HepG2 (cell line): ENCODE measurements at regions not wholly inside any gene's neighbourhood (a gene's known extent, or its start where the extent isn't known, plus 50 kb on each side); places are given as distances from the start of the nearest gene placed in this dataset.

Experiments
- ATAC-seq: fragments of 200-7000 bp; cut with Tn5 transposase; 3 replicates; pipeline ENCODE4 v1.9.1; 2020; ENCODE audit warnings: mild to moderate bottlenecking, moderate library complexity
- BruUV-seq: library from RNA; stranded (reverse); fragments of 400-500 nt; replicated peaks from 2 replicates; lab custom pipeline; 2021; lab: Mats Ljungman, UMichigan
- CTCF ChIA-PET: fragments of 300-600 bp; formaldehyde crosslinking; extraction: SDS; loops from one replicate; lab custom pipeline; 2021; ENCODE audit warnings: low total read pairs, inconsistent platforms, low intra/inter-chr PET ratio; lab: Yijun Ruan, JAX
- POLR2A ChIA-PET: fragments of 350-600 bp; sonication (Branson Sonifier 250); formaldehyde crosslinking; loops from one replicate; lab custom pipeline; 2020; ENCODE audit warnings: antibody characterized with exemption, inconsistent platforms; lab: Yijun Ruan, JAX
- DNase-seq: peaks from one replicate; pipeline ENCODE4 v3.0.0-alpha.2; 2015; ENCODE audit warnings: low spot score
- FAIRE-seq: peaks from 3 replicates; lab custom pipeline; 2011; peaks lifted over from hg19 to GRCh38; lab: Jason Lieb, UNC
- H2AFZ ChIP-seq: one replicate; pipeline ENCODE4 v1.6.1; 2011; ENCODE audit warnings: low read length, inconsistent platforms
- H3K27ac ChIP-seq: fragments of 300-600 bp; 3 replicates; pipeline ENCODE4 v1.8.0; 2011; ENCODE audit warnings: mixed run types, mild to moderate bottlenecking, mixed read lengths, low read length, inconsistent platforms; ENCODE audit not compliant: insufficient read depth; ENCODE audit errors: extremely low read length
- H3K27me3 ChIP-seq, 2 experiments: fragments of 200-600 bp in 1 of 2; 2 replicates in 1 of 2; 3 replicates in 1 of 2; pipeline versions ENCODE4 v1.6.0 to v1.8.0; 2011; ENCODE audit warnings: low read length in 2 of 2, mild to moderate bottlenecking in 2 of 2, moderate library complexity in 2 of 2, inconsistent platforms in 1 of 2; ENCODE audit not compliant: insufficient read depth in 2 of 2, control insufficient read depth in 1 of 2
- H3K36me3 ChIP-seq, 2 experiments: fragments of 200-600 bp in 1 of 2; replicated peaks in 1 of 2; 2 replicates in 1 of 2; 3 replicates in 1 of 2; pipeline versions ENCODE4 v1.5.1 to v1.8.0; 2011; ENCODE audit warnings: low read length in 2 of 2, inconsistent platforms in 1 of 2; ENCODE audit not compliant: insufficient read depth in 2 of 2, control insufficient read depth in 1 of 2
- H3K4me1 ChIP-seq: 2 replicates; pipeline ENCODE4 v1.5.1; 2012; ENCODE audit warnings: low read length, inconsistent platforms; ENCODE audit not compliant: insufficient read depth
- H3K4me2 ChIP-seq: 2 replicates; pipeline ENCODE4 v1.6.0; 2011; ENCODE audit warnings: low read depth, low read length, inconsistent platforms
- H3K4me3 ChIP-seq, 3 experiments: fragments of 200-600 bp in 1 of 3; sonication (generic), shearing (Covaris generic) in 1 of 3; replicated peaks in 1 of 3; 2 replicates each; pipeline ENCODE4 v1.5.1; 2011 to 2016; ENCODE audit warnings: low read length in 3 of 3, inconsistent platforms in 2 of 3, low read depth in 2 of 3, mild to moderate bottlenecking in 2 of 3, control low read depth in 1 of 3, mixed read lengths in 1 of 3; ENCODE audit not compliant: insufficient read depth in 1 of 3
- H3K79me2 ChIP-seq: one replicate; pipeline ENCODE4 v1.6.1; 2011; ENCODE audit warnings: low read length, inconsistent platforms; ENCODE audit not compliant: insufficient read depth
- H3K9ac ChIP-seq: 2 replicates; pipeline ENCODE4 v1.6.0; 2011; ENCODE audit warnings: mild to moderate bottlenecking, low read depth, low read length, inconsistent platforms; ENCODE audit not compliant: insufficient read depth
- H3K9me3 ChIP-seq: 2 replicates; pipeline ENCODE4 v1.5.1; 2012; ENCODE audit warnings: mild to moderate bottlenecking, low read length
- H4K20me1 ChIP-seq: 2 replicates; pipeline ENCODE4 v1.6.0; 2011; ENCODE audit warnings: inconsistent platforms, mild to moderate bottlenecking, low read length, moderate library complexity; ENCODE audit not compliant: insufficient read depth
- CSRNP1 ChIP-seq: sonication (generic); formaldehyde crosslinking; IDR thresholded peaks from 2 replicates; pipeline ENCODE4 v1.8.1; 2023; ENCODE audit warnings: mild to moderate bottlenecking, missing genetic modification reagents
- DZIP1 ChIP-seq: sonication (generic); formaldehyde crosslinking; IDR thresholded peaks from 2 replicates; pipeline ENCODE4 v1.5.0; 2020; ENCODE audit warnings: mild to moderate bottlenecking, missing genetic modification reagents
- ETV6 ChIP-seq: sonication (generic); formaldehyde crosslinking; conservative IDR thresholded peaks from 2 replicates; pipeline ENCODE4 v1.4.0; 2020; ENCODE audit warnings: missing genetic modification reagents
- GZF1 ChIP-seq: sonication (generic); formaldehyde crosslinking; IDR thresholded peaks from 2 replicates; pipeline ENCODE4 v1.5.1; 2020; ENCODE audit warnings: mild to moderate bottlenecking, missing genetic modification reagents
- KDM3A ChIP-seq: IDR thresholded peaks from 2 replicates; pipeline ENCODE4 v1.6.1; 2018; ENCODE audit warnings: low read depth, missing compliant biosample characterization
- KLF16 ChIP-seq, 2 experiments: sonication (generic) in 1 of 2; formaldehyde crosslinking in 1 of 2; IDR thresholded peaks; 2 replicates each; pipeline versions ENCODE4 v1.6.1 to v1.8.0; 2016 to 2023; ENCODE audit warnings: missing genetic modification reagents in 2 of 2, missing compliant biosample characterization in 1 of 2
- MAF1 ChIP-seq: sonication (generic); formaldehyde crosslinking; IDR thresholded peaks from 2 replicates; pipeline ENCODE4 v1.5.0; 2020; ENCODE audit warnings: missing genetic modification reagents, borderline replicate concordance
- PRPF4 ChIP-seq: fragments of 200-400 bp; formaldehyde crosslinking; IDR thresholded peaks from 2 replicates; pipeline ENCODE4 v1.6.1; 2016; ENCODE audit warnings: low read length, low read depth; ENCODE audit not compliant: poor library complexity, severe bottlenecking
- RNF2 ChIP-seq: fragments of 450-650 bp; conservative IDR thresholded peaks from 2 replicates; pipeline ENCODE4 v1.6.1; 2016; ENCODE audit warnings: low read depth
- SMARCE1 ChIP-seq: fragments of 450-650 bp; IDR thresholded peaks from 2 replicates; pipeline ENCODE4 v1.6.1; 2017; ENCODE audit warnings: borderline replicate concordance
- ZC3H13 ChIP-seq: sonication (generic); formaldehyde crosslinking; IDR thresholded peaks from 2 replicates; pipeline ENCODE4 v1.8.1; 2023; ENCODE audit warnings: mild to moderate bottlenecking, missing genetic modification reagents, moderate library complexity
- ZNF180 ChIP-seq: sonication (generic); formaldehyde crosslinking; IDR thresholded peaks from 2 replicates; pipeline ENCODE4 v1.4.0; 2020; ENCODE audit warnings: low read depth, missing genetic modification reagents, borderline replicate concordance
- ZNF331 ChIP-seq: sonication (generic); formaldehyde crosslinking; IDR thresholded peaks from 2 replicates; pipeline ENCODE4 v1.4.0; 2020; ENCODE audit warnings: missing genetic modification reagents
- ZNF430 ChIP-seq: sonication (generic); formaldehyde crosslinking; IDR thresholded peaks from 2 replicates; pipeline ENCODE4 v1.9.0; 2021; ENCODE audit warnings: mild to moderate bottlenecking, missing genetic modification reagents
- ZNF577 ChIP-seq: sonication (generic); formaldehyde crosslinking; IDR thresholded peaks from 2 replicates; pipeline ENCODE4 v1.4.0; 2020; ENCODE audit warnings: mild to moderate bottlenecking, low read depth, missing genetic modification reagents, borderline replicate concordance
- ZNF746 ChIP-seq: sonication (generic); formaldehyde crosslinking; IDR thresholded peaks from 2 replicates; pipeline ENCODE4 v1.8.0; 2022; ENCODE audit warnings: mild to moderate bottlenecking, missing genetic modification reagents
- WGBS: methylation state at CpG from one replicate; pipeline ENCODE4 v1.1.6; 2017; ENCODE audit warnings: low lambda C conversion rate; 5-methylcytosine and 5-hydroxymethylcytosine counted together
- in situ Hi-C: cut with HindIII; loops from 2 replicates; pipeline ENCODE4 v1.10.0; 2017; ENCODE audit warnings: low pct_unique_long_range_greater_than_20kb; ENCODE audit not compliant: extremely low pct_ligation_motif_present
- intact Hi-C: fragments of 100-400 bp; cut with micrococcal nuclease; formaldehyde crosslinking; loops from one replicate; pipeline ENCODE4 v1.10.0; 2022; ENCODE audit not compliant: unreplicated experiment

GRCh38 chr6:140355476-140355875 lies 981.0 kb upstream of the CITED2 start:
- H3K27ac ChIP-seq: no peak overlapping the region
- no peaks in the 10 kb centered on the region for H4K20me1 ChIP-seq
- DNase-seq (no peak), FAIRE-seq (no peak), ATAC-seq (no peak)
- TF ChIP-seq KDM3A (CRISPR knock-in tag) (no peak), ZNF746 (no peak), SMARCE1 (no peak)
- no peak overlapping the region for H3K9ac ChIP-seq
- peaks cover 11% of the 10 kb centered on the region; the same call in 1 of the 2 replicates for H3K9me3 ChIP-seq
- intact Hi-C loops (no loop called here), in situ Hi-C loops (no loop called here)
- H3K79me2 ChIP-seq: no peaks in the 10 kb centered on the region
- H3K4me3 ChIP-seq: no peak overlapping the region
- no peak overlapping the region for H3K4me2 ChIP-seq
- ChIA-PET POLR2A (no interaction called here), CTCF (no interaction called here)
- 90% methylated on average over 1 of the region's 1 CpG for WGBS
- H3K4me1 ChIP-seq: no peaks in the 10 kb centered on the region
- no TSS peak for BruUV-seq
- H3K36me3 ChIP-seq: no peaks in the 10 kb centered on the region
- H3K27me3 ChIP-seq: no peaks in the 10 kb centered on the region
- H2AFZ ChIP-seq: no peak overlapping the region

- no peaks in the 10 kb centered on the region for H3K36me3 ChIP-seq
- no TSS peak for BruUV-seq
- H3K27me3 ChIP-seq: no peaks in the 10 kb centered on the region
- no peaks in the 10 kb centered on the region for H3K4me1 ChIP-seq
- no peak overlapping the region for H3K27ac ChIP-seq
- ChIA-PET POLR2A (no interaction called here), CTCF (no interaction called here)
- 0% methylated on average over 1 of the region's 1 CpG for WGBS
- no peak for FAIRE-seq
- peaks cover 11% of the 10 kb centered on the region; the same call in 1 of the 2 replicates for H3K9me3 ChIP-seq
- DNase-seq: no peak
- H2AFZ ChIP-seq: no peak overlapping the region
- intact Hi-C loops (no loop called here), in situ Hi-C loops (no loop called here)
- no peaks in the 10 kb centered on the region for H3K79me2 ChIP-seq
- no peak overlapping the region for H3K9ac ChIP-seq
- ATAC-seq: no peak
- H3K4me3 ChIP-seq: no peak overlapping the region
- no peak overlapping the region for H3K4me2 ChIP-seq
- no peaks in the 10 kb centered on the region for H4K20me1 ChIP-seq
- TF ChIP-seq MAF1 (CRISPR knock-in tag): no peak
- TF ChIP-seq CSRNP1: no peak
- TF ChIP-seq RNF2: no peak
- no peak for TF ChIP-seq ZC3H13 (CRISPR knock-in tag)
- TF ChIP-seq ZNF746: no peak
- TF ChIP-seq DZIP1 (CRISPR knock-in tag): no peak
- no peak for TF ChIP-seq PRPF4
- TF ChIP-seq ETV6 (CRISPR knock-in tag): no peak
- no peak for TF ChIP-seq KLF16 (CRISPR knock-in tag; IDR thresholded peaks at IDR 0.05)
- no peak for TF ChIP-seq ZNF180 (CRISPR knock-in tag)
- TF ChIP-seq GZF1 (CRISPR knock-in tag): no peak
- TF ChIP-seq ZNF430 (CRISPR knock-in tag): no peak
- no peak for TF ChIP-seq ZNF331 (CRISPR knock-in tag)
- no peak for TF ChIP-seq ZNF577 (CRISPR knock-in tag)
These were observed 979.8 kb upstream of the CITED2 start for GRCh38 chr6:140354296-140354695.
